GM19397 (cell line): ENCODE measurements at regions not wholly inside any gene's neighbourhood (a gene's known extent, or its start where the extent isn't known, plus 50 kb on each side); places are given as distances from the start of the nearest gene placed in this dataset.

Experiments used
- ATAC-seq: cut with Tn5 transposase; IDR thresholded peaks from one replicate; pipeline ENCODE4 v1.9.1; 2021; ENCODE audit warnings: mild to moderate bottlenecking, moderate library complexity; ENCODE audit not compliant: unreplicated experiment

DNA sequence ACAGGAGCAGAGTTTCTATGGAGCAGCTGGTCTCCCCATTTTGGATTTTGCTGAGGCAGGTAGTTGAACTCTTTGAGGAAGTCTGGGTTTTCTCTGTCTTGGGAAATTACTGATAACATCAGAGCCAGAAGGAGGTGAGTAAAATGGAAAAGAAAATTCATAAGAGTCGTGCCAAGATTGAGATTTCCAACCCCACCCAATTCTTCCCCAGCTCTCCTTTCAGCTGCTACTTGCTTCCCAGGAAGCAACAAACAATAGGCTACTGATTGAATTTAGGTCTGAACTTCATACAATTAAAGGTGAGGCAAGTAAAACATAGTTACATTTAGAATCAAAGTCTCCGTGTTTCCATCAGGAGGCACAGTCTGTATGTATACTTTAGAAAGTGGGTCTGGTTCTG, 54.6 kb upstream of the EOLA2 start:
- ATAC-seq, result no peak

DNA sequence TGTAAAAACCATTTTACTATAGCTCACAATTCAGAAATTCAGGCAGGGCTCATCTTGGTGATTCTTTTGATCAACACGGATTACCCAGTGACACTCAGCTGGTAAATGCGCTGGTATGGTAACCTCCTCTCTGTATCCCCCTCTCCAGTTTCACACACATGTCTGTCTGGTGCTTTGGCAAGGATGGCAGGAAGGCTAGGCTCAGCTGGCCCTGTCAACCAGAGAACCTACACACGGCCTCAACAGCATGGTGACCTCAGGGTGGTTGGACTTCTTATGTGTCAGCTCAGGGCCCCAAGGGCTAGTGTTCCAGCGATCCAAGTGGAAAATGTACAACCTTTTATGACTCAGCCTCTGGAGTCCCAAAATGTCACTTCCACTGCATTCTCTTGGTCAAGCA, 55.7 kb upstream of the EOLA2 start:
- no peak for ATAC-seq

DNA sequence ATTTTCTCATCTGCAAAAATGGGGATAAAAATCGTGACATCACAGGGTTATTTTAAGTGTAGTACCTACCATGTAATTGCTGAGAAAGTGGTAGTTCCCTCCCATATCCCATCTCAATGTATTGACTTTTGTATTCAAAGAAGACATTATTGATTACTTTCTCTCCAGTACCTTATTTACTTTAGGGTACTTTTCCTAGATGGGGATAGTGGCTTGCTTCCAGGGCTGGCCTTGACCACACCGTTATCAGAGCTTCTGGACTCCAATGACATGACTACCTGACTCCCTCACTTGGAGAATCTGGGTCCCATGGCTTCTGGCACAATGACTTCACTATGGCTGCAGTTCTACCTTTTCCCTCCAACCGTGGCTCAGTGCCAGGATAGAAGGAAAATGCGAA, 58.2 kb upstream of the EOLA2 start:
- no peak for ATAC-seq

DNA sequence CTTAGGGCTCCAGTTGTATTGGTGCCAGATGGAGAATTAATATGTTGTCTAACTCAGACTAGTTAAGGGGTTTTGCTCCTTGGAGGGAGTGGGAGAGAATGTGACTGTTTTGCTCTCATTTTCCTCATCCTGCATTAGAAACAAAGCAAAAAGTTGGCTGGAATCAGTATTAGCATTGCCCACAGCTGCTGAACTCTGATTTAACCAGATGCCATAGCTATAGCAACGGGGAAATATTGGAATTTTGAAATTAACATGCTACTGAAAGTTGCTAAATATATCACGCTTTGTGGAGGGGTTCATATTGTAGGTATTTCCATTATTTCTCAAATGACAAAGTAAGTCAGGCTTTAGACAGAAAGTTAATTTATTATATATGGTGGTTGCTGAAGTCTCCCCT, 66.7 kb upstream of the EOLA2 start:
- no peak for ATAC-seq

DNA sequence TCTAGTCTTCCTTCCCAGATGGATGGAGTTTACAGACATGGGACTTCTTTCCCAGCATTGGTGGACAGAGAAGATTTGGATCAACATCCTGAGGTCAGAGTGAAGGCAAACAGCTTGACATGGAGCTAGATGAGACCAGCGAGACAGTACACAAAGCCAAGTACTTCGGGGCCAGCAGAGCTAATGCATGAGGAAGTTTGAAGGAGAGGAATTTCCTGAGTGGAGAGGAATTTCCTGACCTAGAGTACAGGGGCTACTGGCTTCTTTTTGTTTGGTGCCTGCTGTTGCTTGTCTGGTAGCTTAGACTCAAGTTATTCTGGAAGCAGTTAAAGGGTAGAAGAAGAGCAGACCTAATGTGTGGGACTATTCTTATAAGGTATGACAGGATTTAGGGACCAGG, 69.1 kb upstream of the EOLA2 start:
- no peak for ATAC-seq

DNA sequence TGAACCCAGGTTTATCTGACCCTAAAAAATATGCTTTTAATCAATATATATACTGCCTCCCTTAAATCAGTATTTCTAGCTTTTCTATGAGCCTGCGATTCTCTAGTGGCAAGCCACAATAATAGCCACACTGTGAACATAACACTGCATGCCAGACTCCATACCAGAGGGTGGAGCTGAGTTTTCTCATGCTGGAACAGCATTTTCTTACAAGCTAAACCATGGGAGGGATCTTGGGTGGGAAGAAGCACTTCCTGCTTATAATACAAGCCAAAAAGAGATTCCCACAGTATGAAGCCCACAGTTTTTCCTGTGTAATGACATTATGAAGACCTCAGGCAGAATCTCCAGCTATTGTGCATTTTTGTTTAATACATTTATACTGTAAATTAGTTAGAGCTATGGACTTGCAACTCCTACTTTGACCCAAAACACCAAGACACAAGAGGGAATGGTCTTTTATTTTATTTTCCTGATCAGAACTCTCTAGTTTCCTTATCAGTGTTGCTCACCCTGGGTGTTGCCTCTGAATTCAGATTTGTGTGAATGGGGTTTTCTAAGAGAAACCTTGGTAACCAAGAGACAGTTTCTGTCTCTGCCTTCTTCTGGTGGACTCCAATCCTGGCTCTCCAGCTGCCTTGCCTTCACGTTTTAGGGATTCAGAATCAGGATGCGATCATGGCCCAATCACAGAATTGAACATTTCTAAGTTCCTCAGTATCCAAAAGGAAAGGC, 74.5 kb upstream of the EOLA2 start:
- no peak for ATAC-seq

DNA sequence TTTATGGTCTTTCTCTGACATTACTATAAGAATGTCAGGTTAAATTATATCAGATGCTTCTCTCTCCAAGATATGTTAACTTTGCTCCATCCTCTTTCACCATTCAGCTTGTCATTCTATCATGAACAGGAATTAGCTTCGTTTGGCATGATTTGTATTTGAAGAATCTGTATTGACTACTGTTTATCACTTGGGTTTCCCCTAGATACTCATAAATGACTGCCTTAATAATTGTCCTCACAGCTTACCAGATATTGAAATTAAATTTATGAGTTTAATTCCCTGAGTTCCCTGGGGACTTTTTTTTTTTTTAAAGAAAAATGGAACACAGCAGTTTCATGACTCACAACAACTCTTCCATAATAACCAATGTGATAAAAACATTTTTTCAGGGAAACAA, 76.2 kb upstream of the EOLA2 start:
- ATAC-seq, result no peak

DNA sequence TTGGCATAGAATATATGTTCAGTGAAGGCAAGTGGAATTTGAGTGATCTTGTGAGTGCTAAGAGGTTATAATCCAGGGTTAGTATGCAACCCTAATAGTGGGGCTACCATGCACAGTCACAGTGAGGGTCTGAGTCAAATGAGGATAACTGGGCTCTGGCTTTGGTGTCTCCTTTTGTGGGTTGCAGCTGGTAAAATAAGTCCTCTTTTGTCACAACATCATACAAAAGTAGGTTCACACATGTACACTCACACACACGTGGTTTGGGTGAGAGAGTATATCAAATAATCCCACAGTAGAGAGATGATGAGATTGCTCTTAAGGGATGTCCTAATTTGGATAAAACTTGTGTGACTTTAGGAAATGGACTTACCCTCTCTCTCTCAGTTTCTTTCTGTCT, 79.6 kb upstream of the EOLA2 start:
- no peak for ATAC-seq

DNA sequence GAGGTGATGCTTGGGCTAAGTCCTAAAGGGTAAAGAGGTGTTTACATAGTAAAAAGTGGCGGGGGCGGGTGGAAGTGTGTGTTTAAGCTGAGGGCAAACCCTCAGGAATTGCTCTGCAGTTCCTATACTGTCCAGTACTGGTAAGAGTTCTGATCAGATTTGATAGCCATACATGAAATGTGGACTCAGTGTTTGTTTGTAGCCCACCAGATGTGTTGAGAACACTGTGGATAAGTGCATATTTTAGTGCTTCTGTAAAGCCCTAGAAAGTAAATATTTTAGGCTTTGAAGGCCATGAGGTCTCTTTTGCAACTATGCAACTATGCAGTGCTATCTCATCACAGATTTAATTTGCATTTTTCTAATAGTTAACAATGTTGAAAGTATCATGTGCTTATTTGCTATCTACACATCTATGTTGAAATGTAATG, 80.7 kb upstream of the EOLA2 start:
- ATAC-seq, result no peak

DNA sequence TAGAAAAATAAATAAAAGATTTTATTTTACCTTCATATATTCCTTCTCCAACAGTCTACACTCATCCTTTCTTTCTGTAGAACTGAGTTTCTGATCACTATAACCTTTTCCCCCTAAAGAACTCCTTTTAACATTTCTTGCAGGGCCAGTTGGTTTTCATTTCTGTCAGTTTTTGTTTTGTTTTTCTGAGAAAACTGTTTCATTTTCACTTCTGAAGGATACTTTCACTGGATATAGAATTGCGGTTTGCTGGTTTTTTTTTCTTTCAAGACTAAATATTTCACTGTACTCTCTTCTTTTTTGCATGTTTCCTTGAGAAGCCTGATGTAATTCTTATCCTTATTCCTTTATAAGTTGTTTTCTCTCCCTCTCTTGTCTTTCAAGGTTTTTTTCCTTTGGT, 90.4 kb upstream of the EOLA2 start:
- ATAC-seq, result no peak

DNA sequence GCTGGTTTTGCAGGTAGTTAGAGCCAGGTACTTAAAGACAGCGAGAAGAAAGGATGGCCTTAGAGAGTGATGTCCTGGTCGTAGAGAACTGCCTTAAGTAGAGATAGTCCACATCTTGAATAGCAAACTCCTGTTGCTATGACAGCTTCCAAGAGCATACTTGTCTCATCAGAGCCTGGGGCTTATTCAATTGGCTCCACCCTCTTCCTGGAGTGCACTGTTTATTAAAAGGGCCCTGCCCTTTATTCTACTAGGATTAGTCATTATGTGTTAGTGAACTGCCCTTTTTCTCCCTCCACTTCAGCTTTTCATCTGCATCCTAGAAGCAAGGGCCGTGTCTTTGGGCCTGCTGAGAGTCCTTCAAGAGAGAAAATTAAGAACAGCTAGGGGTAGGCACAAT, 94.5 kb upstream of the EOLA2 start:
- ATAC-seq, result no peak

DNA sequence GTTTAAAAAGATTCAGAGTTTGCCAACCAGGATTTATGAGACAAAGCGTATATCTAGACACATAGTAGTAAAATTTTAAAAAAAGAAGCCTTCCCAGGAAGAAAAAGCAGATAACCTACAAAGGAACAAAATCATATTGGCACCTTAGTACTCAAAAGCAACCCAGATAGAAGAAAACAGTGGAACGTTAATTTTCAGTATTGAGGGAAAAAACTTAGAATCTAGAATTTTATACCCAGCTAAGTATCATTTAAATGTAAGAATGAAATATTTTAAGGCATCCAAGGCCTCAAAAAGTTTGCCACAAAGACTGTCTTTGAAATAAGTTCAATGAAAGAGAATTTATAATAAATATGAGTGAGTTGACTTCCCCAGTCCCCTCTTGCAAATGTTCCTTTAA, 96.5 kb upstream of the EOLA2 start:
- no peak for ATAC-seq

DNA sequence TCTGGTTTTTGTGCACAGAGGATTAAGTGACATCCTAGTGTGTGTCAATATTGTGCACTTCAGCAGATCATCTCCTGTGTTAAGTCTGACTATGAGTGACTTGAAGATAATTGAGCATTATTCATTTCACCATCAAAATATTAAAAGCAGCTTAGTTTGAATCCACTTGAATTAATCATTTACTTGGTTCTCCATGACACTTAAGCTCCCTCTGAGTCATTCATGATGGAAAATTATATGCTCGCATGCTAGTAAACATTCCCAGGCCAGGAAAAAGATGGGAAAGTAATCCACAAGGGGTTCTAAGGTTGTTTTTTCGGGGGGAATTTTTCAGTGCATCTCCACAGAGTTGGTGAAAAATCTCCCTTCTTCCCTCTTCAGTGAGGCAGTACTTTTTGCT, 97.2 kb upstream of the EOLA2 start:
- no peak for ATAC-seq

DNA sequence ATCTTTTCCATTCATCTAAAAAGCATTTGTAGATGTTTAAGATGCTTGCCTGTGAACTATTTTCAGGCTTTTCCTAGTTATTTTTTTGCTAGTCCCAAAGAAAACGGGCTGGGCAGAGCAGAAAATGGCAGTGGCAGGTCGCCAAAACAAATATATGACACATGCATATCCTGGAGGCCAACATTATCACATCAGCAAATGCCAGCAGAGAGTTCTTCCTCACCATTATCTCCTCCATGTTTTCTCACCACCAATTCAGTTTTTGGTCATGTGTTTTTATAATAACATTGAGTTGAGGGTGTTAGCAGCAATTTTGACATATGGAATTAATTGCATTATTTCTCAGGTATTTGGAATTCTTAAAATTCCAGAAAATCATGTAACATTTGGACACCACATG, 97.9 kb upstream of the EOLA2 start:
- ATAC-seq, result no peak

DNA sequence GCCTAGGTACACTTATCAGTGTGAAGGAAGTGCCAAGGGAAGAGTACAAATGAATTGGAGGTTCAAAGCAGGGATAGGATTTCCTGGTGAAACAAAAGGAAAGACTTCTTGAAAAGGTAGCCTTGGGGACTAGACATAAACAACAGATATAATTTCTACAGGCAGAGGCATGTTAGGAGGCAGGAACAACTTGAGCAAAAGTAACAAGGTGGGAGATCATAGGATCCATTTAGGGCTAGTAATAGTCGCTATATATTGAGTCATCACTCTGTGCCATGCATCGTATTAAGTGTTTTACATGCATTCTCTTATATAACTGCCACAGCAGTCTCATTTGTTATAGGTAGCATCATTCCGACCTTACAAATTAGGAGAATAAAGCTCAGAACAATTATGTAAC, 98.3 kb upstream of the EOLA2 start:
- no peak for ATAC-seq

DNA sequence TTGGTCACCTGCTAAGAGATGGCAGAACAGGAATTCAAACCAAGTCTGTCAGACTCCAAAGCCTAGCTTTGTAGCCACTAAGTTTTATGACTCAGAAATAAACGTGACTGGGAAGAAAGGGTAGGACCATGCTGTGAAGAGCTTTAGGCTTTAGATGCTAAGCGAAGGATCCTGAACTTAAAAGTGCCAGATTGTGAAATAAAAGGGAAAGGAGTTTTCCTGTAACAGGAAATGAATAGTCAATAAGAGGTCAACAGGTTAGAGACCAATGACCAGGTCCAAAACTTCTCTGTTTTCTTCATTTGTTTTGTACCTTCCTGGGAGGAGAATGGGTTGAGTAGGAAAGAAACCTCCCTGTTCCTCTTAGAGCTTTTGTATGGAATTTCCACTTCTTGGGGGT, 98.8 kb upstream of the EOLA2 start:
- no peak for ATAC-seq

DNA sequence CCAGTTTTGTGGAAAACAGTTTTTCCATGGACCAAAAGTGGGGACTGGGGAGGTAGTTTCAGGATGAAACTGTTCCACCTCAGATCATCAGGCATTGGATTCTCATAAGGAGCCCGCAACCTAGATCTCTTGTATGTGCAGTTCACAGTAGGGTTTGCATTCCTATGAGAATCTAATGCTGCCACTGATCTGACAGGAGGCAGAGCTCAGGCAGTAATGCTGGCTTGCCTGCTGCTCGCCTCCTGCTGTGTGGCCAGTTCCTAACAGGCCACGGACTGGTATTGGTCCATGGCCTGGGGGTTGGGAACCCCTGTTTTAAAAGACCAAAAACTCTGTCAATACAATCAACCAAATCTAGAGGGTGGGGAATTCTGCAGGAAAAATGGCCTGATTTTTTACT, 100.0 kb upstream of the EOLA2 start:
- no peak for ATAC-seq

DNA sequence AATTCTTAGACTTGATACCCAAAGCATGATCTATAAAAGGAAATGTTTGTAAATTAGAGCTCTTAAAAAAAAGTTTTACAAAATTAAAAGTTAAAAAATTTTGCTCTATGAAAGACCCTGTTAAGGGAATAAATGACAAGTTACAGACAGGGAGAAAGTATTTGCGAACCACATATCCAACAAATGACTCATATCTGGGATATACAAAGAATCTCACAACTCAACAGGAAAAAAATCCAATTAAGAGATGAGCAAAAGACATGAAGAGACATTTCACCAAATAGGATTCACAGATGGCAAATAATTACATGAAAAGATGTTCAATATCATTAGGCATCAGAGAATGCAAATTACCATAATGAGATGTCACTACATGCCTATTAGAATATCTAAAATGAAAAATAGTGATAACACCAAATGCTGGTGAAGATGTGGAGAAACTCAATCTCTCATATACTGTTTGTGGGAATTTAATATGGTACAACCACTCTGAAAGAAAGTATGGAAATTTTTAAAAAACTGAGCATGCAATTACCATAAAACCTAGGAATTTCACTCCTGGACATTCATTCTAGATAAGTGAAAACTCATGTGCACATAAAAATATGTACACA, 100.8 kb upstream of the EOLA2 start:
- no peak for ATAC-seq

DNA sequence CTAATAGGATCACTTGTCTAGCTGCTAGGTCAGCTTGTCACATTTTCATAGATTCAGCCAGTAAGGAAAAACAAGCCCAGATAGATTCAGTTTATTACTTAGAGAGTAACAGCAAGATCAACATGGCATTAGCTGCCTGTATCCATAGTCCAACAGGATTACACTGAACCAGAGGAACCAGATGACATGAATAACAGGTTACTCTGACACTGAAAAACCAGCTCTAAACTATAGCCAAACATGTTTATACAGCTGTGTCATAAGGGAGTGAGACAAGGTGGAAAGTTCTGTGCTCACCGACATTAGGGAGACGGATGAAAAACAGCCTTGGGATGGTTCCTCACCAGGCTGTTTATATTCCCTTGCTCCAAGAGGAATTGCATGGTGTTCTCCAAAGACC, 102.9 kb upstream of the EOLA2 start:
- ATAC-seq, result no peak

DNA sequence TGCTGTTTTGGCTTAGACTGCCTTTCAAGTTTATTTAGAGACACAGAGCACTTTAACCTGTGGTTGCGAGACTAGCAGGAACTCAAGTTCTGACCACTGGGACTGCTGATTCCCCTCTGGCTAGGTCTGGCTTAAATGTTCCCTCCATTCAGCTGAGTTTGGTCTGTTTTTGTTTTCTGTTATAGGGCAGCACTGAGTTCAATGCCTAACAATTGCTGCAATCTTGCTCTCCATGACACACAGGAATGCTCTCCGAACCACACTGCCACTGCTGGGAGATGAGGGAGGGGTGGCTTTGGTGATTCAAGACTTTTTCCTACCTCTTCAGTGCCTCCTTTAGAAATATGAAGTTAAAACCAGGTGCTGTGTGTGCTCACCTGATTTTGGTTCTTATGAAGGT, 106.3 kb upstream of the EOLA2 start:
- no peak for ATAC-seq

DNA sequence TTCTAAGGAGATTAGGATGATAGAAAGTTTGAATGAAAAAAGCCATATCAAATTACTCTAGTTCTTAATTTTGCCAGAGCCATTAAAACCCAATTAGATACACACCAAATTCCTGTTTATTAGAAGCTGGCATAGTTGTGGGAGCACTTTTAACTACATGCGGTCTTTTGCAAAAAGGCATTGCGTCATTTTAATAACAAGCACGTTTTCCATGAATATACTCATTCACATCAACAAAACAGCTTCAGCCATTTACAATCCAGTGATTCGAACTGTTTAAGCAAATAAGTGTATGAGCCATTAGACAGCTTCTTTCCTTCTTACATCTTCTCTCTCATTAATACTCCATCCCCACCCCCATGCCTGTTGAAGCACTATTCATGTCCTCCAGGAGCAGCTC, 109.5 kb upstream of the EOLA2 start:
- no peak for ATAC-seq

DNA sequence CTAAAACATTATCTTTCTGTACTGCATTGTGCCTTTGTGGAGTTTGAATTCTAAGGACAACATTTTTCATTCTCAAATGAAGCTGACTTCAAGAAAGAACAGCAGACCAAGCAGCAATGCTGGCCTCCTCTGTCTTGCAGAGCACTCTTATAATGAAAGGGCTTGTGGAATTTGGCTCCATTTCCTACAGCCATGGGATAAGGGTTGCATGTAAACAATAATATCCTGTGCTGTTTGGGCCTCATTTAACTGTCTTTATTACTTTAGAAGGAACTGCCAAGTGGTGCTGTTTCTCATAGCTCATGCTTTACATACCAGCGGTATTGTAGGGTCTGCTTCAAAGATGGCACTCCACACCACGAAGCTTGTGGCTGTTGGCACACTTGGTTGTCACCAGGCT, 111.4 kb upstream of the EOLA2 start:
- no peak for ATAC-seq

DNA sequence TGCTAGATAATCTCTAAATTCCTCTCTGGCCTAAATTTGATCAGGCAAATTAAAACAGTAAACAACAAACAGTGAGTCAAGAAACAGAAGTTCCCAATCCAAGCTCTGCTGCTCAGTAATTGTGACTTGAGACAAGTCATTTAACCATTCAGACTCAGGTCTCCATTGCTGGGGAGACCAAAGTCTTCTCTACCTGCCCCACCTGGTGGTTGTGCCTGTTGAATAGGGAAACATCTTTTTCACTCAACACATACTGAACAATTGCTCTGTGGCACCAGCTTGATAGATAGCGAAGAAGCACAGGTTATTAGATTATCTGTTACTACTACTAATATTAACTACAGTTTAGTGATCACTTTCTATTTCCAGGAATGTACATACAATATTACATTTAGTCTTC, 112.1 kb upstream of the EOLA2 start:
- no peak for ATAC-seq
